PC-3 (cell line): ENCODE measurements at regions not wholly inside any gene's neighbourhood (a gene's known extent, or its start where the extent isn't known, plus 50 kb on each side); places are given as distances from the start of the nearest gene placed in this dataset.

ENCODE experiments used
- EZH2 ChIP-seq: fragments of 300-600 bp; sonication (generic); IDR thresholded peaks from one replicate; pipeline ENCODE4 v1.6.1; 2017; ENCODE audit warnings: antibody characterized with exemption, mild to moderate bottlenecking, low read length; ENCODE audit not compliant: unreplicated experiment
- EZH2phosphoT487 ChIP-seq: fragments of 300-600 bp; sonication (generic); IDR thresholded peaks from 2 replicates; pipeline ENCODE4 v1.6.1; 2018; ENCODE audit warnings: mild to moderate bottlenecking, antibody characterized with exemption, low read length, borderline replicate concordance
- TF ChIP-seq, protein P1 (sequence below): fragments of 300-600 bp; sonication (generic); conservative IDR thresholded peaks from 2 replicates; pipeline ENCODE4 v1.5.1; 2017; ENCODE audit warnings: antibody characterized with exemption, low read depth, mild to moderate bottlenecking, low read length

DNA sequence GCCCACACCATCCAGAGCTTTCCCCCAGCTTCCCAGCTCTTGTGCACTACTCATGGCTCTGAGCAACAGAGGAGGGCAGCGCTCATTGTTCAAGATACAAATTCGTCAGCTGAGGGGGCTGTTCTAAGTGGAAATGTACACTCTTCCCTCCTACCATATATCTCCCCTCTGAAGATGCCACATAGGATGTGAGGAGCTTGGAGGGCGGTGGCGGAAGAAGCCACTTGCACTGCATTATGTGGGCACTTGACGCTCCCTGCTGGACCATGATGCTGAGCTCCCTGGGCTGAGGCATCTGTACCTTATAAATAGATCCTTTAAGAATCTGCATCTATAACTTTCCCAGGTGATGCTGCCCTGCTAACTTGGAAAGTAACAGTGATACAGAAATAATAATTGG, 477.6 kb upstream of the DEPDC1 start:
- TF ChIP-seq EZH2 (no peak), EZH2phosphoT487 (no peak)
- TF ChIP-seq, protein P1, sequence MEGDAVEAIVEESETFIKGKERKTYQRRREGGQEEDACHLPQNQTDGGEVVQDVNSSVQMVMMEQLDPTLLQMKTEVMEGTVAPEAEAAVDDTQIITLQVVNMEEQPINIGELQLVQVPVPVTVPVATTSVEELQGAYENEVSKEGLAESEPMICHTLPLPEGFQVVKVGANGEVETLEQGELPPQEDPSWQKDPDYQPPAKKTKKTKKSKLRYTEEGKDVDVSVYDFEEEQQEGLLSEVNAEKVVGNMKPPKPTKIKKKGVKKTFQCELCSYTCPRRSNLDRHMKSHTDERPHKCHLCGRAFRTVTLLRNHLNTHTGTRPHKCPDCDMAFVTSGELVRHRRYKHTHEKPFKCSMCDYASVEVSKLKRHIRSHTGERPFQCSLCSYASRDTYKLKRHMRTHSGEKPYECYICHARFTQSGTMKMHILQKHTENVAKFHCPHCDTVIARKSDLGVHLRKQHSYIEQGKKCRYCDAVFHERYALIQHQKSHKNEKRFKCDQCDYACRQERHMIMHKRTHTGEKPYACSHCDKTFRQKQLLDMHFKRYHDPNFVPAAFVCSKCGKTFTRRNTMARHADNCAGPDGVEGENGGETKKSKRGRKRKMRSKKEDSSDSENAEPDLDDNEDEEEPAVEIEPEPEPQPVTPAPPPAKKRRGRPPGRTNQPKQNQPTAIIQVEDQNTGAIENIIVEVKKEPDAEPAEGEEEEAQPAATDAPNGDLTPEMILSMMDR: no peak
